CD4-positive, alpha-beta T cell (primary cell): ENCODE measurements at regions not wholly inside any gene's neighbourhood (a gene's known extent, or its start where the extent isn't known, plus 50 kb on each side); places are given as distances from the start of the nearest gene placed in this dataset.

ENCODE experiments used
- ATAC-seq: fragments of 200-7000 bp; cut with Tn5 transposase; one replicate; pipeline ENCODE4 v1.10.0; 2022; ENCODE audit warnings: mild to moderate bottlenecking; ENCODE audit not compliant: poor library complexity
- CTCF ChIA-PET: fragments of 350-600 bp; sonication (Branson Sonifier 250); formaldehyde crosslinking; loops from one replicate; lab custom pipeline; 2021; ENCODE audit warnings: antibody characterized with exemption, inconsistent platforms; lab: Charles Lee
- POLR2A ChIA-PET: fragments of 350-600 bp; sonication (Branson Sonifier 250); formaldehyde crosslinking; loops from one replicate; lab custom pipeline; 2021; ENCODE audit warnings: antibody characterized with exemption, inconsistent platforms; lab: Charles Lee
- DNase-seq, 14 experiments: peaks; one replicate each; pipeline ENCODE4 v3.0.0-alpha.2; 2013 to 2020; ENCODE audit warnings: mixed read lengths in 2 of 14
- H3K27ac ChIP-seq, 2 donors: one replicate each; pipeline versions ENCODE4 v1.5.1 to v1.7.0; 2013; ENCODE audit warnings: low read length in 2 of 2, low read depth in 1 of 2, mild to moderate bottlenecking in 1 of 2
- H3K27me3 ChIP-seq, 2 experiments: 1 replicate in 1 of 2; 2 replicates in 1 of 2; pipeline versions ENCODE4 v1.6.1 to v1.7.0; 2013; ENCODE audit warnings: low read length in 2 of 2, control low read depth in 1 of 2, mild to moderate bottlenecking in 1 of 2, moderate library complexity in 1 of 2; ENCODE audit not compliant: insufficient read depth in 2 of 2, control insufficient read depth in 1 of 2
- H3K36me3 ChIP-seq: one replicate; pipeline ENCODE4 v1.6.1; 2013; ENCODE audit warnings: low read length, control low read depth; ENCODE audit not compliant: insufficient read depth
- H3K4me1 ChIP-seq: one replicate; pipeline ENCODE4 v1.6.1; 2013; ENCODE audit warnings: low read length, control low read depth; ENCODE audit not compliant: insufficient read depth
- H3K4me3 ChIP-seq: one replicate; pipeline ENCODE4 v1.5.1; 2013; ENCODE audit warnings: mild to moderate bottlenecking, low read length, moderate library complexity
- H3K9me3 ChIP-seq, 2 experiments: 1 replicate in 1 of 2; 2 replicates in 1 of 2; pipeline versions ENCODE4 v1.6.1 to v1.7.0; 2013; ENCODE audit warnings: low read length in 2 of 2, mild to moderate bottlenecking in 2 of 2, control low read depth in 1 of 2, moderate library complexity in 1 of 2; ENCODE audit not compliant: control insufficient read depth in 1 of 2, insufficient read depth in 1 of 2
- H3K27ac Mint-ChIP-seq: one replicate; pipeline ENCODE4 v1.8.0; 2020; ENCODE audit warnings: mixed read lengths
- H3K27me3 Mint-ChIP-seq: one replicate; pipeline ENCODE4 v1.8.0; 2021; ENCODE audit warnings: mixed read lengths
- H3K36me3 Mint-ChIP-seq: one replicate; pipeline ENCODE4 v1.8.0; 2021; ENCODE audit warnings: low read depth, mixed read lengths
- H3K4me1 Mint-ChIP-seq: one replicate; pipeline ENCODE4 v1.8.0; 2021; ENCODE audit warnings: low read depth, mixed read lengths
- H3K4me3 Mint-ChIP-seq: one replicate; pipeline ENCODE4 v1.8.0; 2020; ENCODE audit warnings: mild to moderate bottlenecking, mixed read lengths
- H3K9me3 Mint-ChIP-seq: one replicate; pipeline ENCODE4 v1.8.0; 2020; ENCODE audit warnings: mixed read lengths
- intact Hi-C, 2 experiments: fragments of 100-400 bp; cut with DNase I in 1 of 2; cut with micrococcal nuclease in 1 of 2; formaldehyde crosslinking; loops; one replicate each; pipeline versions ENCODE4 v1.15.1 to v1.9.0; 2023 to 2025; cut with DNase I, micrococcal nuclease
- TF ChIP-seq, protein P1 (sequence below): fragments of 200-600 bp; IDR thresholded peaks from one replicate; pipeline ENCODE4 v1.8.0; 2022; ENCODE audit warnings: antibody characterized with exemption, mild to moderate bottlenecking

DNA sequence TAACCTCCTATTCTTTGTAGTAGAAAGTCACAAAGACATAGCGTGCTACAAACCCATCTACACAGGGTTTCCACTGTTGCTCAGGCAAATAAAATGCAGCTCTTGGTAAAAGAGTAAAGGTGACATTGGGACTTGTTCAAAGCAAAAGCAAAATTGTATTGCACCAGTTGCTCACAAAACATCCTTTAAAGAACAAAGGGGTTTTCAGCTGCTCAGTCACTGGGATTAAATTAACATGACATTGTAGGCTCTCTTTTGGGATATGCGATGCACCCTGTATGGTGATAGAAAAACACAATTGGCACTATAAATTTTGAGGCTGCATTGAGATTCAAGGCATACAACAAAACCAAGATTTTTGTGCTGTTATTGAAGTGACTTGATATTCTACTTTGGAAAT, 447.3 kb upstream of the CNTN3 start:
- H3K4me1 ChIP-seq = no peaks in the 10 kb centered on the region
- no peaks in the 10 kb centered on the region for H3K27me3 Mint-ChIP-seq
- no peak overlapping the region for H3K4me3 ChIP-seq
- no peak overlapping the region for H3K4me3 Mint-ChIP-seq
- H3K9me3 ChIP-seq = peaks cover 0 to 4% of the 10 kb centered on the region in 2 experiments
- H3K27me3 ChIP-seq = no peaks in the 10 kb centered on the region
- peaks cover 11% of the 10 kb centered on the region for H3K9me3 Mint-ChIP-seq
- TF ChIP-seq, protein P1, sequence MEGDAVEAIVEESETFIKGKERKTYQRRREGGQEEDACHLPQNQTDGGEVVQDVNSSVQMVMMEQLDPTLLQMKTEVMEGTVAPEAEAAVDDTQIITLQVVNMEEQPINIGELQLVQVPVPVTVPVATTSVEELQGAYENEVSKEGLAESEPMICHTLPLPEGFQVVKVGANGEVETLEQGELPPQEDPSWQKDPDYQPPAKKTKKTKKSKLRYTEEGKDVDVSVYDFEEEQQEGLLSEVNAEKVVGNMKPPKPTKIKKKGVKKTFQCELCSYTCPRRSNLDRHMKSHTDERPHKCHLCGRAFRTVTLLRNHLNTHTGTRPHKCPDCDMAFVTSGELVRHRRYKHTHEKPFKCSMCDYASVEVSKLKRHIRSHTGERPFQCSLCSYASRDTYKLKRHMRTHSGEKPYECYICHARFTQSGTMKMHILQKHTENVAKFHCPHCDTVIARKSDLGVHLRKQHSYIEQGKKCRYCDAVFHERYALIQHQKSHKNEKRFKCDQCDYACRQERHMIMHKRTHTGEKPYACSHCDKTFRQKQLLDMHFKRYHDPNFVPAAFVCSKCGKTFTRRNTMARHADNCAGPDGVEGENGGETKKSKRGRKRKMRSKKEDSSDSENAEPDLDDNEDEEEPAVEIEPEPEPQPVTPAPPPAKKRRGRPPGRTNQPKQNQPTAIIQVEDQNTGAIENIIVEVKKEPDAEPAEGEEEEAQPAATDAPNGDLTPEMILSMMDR = no peak
- no peak overlapping the region for H3K27ac Mint-ChIP-seq
- no peaks in the 10 kb centered on the region for H3K36me3 ChIP-seq
- intact Hi-C loops = no loop called here
- no peak overlapping the region for H3K27ac ChIP-seq
- no peaks in the 10 kb centered on the region for H3K4me1 Mint-ChIP-seq
- POLR2A ChIA-PET = no interaction called here
- CTCF ChIA-PET = no interaction called here
- no peak for ATAC-seq
- DNase-seq = no peak
- H3K36me3 Mint-ChIP-seq = no peaks in the 10 kb centered on the region

GRCh38 chr3:75075158-75075557, 460.7 kb upstream of the CNTN3 start:
- no peak overlapping the region for H3K4me3 Mint-ChIP-seq
- peaks cover 7% of the 10 kb centered on the region for H3K9me3 Mint-ChIP-seq
- H3K27ac ChIP-seq = no peak overlapping the region
- H3K36me3 ChIP-seq = no peaks in the 10 kb centered on the region
- H3K27ac Mint-ChIP-seq = no peak overlapping the region
- no peaks in the 10 kb centered on the region for H3K4me1 ChIP-seq
- no peaks in the 10 kb centered on the region for H3K27me3 Mint-ChIP-seq
- no peaks in the 10 kb centered on the region for H3K27me3 ChIP-seq
- H3K4me3 ChIP-seq = no peak overlapping the region
- H3K9me3 ChIP-seq = no peaks in the 10 kb centered on the region
- intact Hi-C loops = no loop called here
- TF ChIP-seq, protein P1 = no peak
- H3K36me3 Mint-ChIP-seq = no peaks in the 10 kb centered on the region
- H3K4me1 Mint-ChIP-seq = no peaks in the 10 kb centered on the region
- ChIA-PET POLR2A (no interaction called here), CTCF (no interaction called here)
- ATAC-seq (no peak), DNase-seq (no peak)

DNA sequence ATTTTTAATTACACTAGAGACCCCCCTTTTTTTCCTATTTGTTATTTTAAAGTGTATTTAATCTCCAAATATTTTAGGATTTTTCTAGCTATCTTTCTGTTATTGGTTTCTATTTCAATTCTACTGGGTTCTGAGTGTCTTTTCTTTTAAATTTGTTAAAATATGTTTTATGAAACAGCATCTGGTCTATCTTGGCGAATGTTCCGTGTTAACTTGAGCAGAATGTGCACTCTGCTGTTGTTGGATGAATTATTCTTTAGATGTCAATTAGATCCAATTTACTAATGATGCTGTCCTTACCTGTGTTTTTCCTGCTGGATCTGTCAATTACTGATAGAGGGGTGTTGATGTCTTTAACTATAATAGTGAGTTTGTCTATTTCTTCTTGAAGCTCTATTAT, 462.0 kb upstream of the CNTN3 start:
- no peaks in the 10 kb centered on the region for H3K36me3 ChIP-seq
- Mint-ChIP-seq H3K4me3 (no peak overlapping the region), H3K27me3 (no peaks in the 10 kb centered on the region), H3K27ac (no peak overlapping the region), H3K4me1 (no peaks in the 10 kb centered on the region), H3K36me3 (no peaks in the 10 kb centered on the region), H3K9me3 (peaks cover 7% of the 10 kb centered on the region)
- TF ChIP-seq, protein P1 = no peak
- H3K4me3 ChIP-seq = no peak overlapping the region
- no peak overlapping the region for H3K27ac ChIP-seq
- H3K27me3 ChIP-seq = no peaks in the 10 kb centered on the region
- no peak for DNase-seq
- intact Hi-C loops = no loop called here
- no peak for ATAC-seq
- no peaks in the 10 kb centered on the region for H3K9me3 ChIP-seq
- ChIA-PET CTCF (no interaction called here), POLR2A (no interaction called here)
- H3K4me1 ChIP-seq = no peaks in the 10 kb centered on the region
